HepG2 (cell line): ENCODE measurements at regions not wholly inside any gene's neighbourhood (a gene's known extent, or its start where the extent isn't known, plus 50 kb on each side); places are given as distances from the start of the nearest gene placed in this dataset.

ENCODE experiments used
- ATAC-seq: fragments of 200-7000 bp; cut with Tn5 transposase; 3 replicates; pipeline ENCODE4 v1.9.1; 2020; ENCODE audit warnings: mild to moderate bottlenecking, moderate library complexity
- BruUV-seq: library from RNA; stranded (reverse); fragments of 400-500 nt; replicated peaks from 2 replicates; lab custom pipeline; 2021; lab: Mats Ljungman, UMichigan
- CTCF ChIA-PET: fragments of 300-600 bp; formaldehyde crosslinking; extraction: SDS; loops from one replicate; lab custom pipeline; 2021; ENCODE audit warnings: low total read pairs, inconsistent platforms, low intra/inter-chr PET ratio; lab: Yijun Ruan, JAX
- POLR2A ChIA-PET: fragments of 350-600 bp; sonication (Branson Sonifier 250); formaldehyde crosslinking; loops from one replicate; lab custom pipeline; 2020; ENCODE audit warnings: antibody characterized with exemption, inconsistent platforms; lab: Yijun Ruan, JAX
- DNase-seq: peaks from one replicate; pipeline ENCODE4 v3.0.0-alpha.2; 2015; ENCODE audit warnings: low spot score
- FAIRE-seq: peaks from 3 replicates; lab custom pipeline; 2011; peaks lifted over from hg19 to GRCh38; lab: Jason Lieb, UNC
- H2AFZ ChIP-seq: one replicate; pipeline ENCODE4 v1.6.1; 2011; ENCODE audit warnings: low read length, inconsistent platforms
- H3K27ac ChIP-seq: fragments of 300-600 bp; 3 replicates; pipeline ENCODE4 v1.8.0; 2011; ENCODE audit warnings: mixed run types, mild to moderate bottlenecking, mixed read lengths, low read length, inconsistent platforms; ENCODE audit not compliant: insufficient read depth; ENCODE audit errors: extremely low read length
- H3K27me3 ChIP-seq, 2 experiments: fragments of 200-600 bp in 1 of 2; 2 replicates in 1 of 2; 3 replicates in 1 of 2; pipeline versions ENCODE4 v1.6.0 to v1.8.0; 2011; ENCODE audit warnings: low read length in 2 of 2, mild to moderate bottlenecking in 2 of 2, moderate library complexity in 2 of 2, inconsistent platforms in 1 of 2; ENCODE audit not compliant: insufficient read depth in 2 of 2, control insufficient read depth in 1 of 2
- H3K36me3 ChIP-seq, 2 experiments: fragments of 200-600 bp in 1 of 2; replicated peaks in 1 of 2; 2 replicates in 1 of 2; 3 replicates in 1 of 2; pipeline versions ENCODE4 v1.5.1 to v1.8.0; 2011; ENCODE audit warnings: low read length in 2 of 2, inconsistent platforms in 1 of 2; ENCODE audit not compliant: insufficient read depth in 2 of 2, control insufficient read depth in 1 of 2
- H3K4me1 ChIP-seq: 2 replicates; pipeline ENCODE4 v1.5.1; 2012; ENCODE audit warnings: low read length, inconsistent platforms; ENCODE audit not compliant: insufficient read depth
- H3K4me2 ChIP-seq: 2 replicates; pipeline ENCODE4 v1.6.0; 2011; ENCODE audit warnings: low read depth, low read length, inconsistent platforms
- H3K4me3 ChIP-seq, 3 experiments: fragments of 200-600 bp in 1 of 3; sonication (generic), shearing (Covaris generic) in 1 of 3; replicated peaks in 1 of 3; 2 replicates each; pipeline ENCODE4 v1.5.1; 2011 to 2016; ENCODE audit warnings: low read length in 3 of 3, inconsistent platforms in 2 of 3, low read depth in 2 of 3, mild to moderate bottlenecking in 2 of 3, control low read depth in 1 of 3, mixed read lengths in 1 of 3; ENCODE audit not compliant: insufficient read depth in 1 of 3
- H3K79me2 ChIP-seq: one replicate; pipeline ENCODE4 v1.6.1; 2011; ENCODE audit warnings: low read length, inconsistent platforms; ENCODE audit not compliant: insufficient read depth
- H3K9ac ChIP-seq: 2 replicates; pipeline ENCODE4 v1.6.0; 2011; ENCODE audit warnings: mild to moderate bottlenecking, low read depth, low read length, inconsistent platforms; ENCODE audit not compliant: insufficient read depth
- H3K9me3 ChIP-seq: 2 replicates; pipeline ENCODE4 v1.5.1; 2012; ENCODE audit warnings: mild to moderate bottlenecking, low read length
- H4K20me1 ChIP-seq: 2 replicates; pipeline ENCODE4 v1.6.0; 2011; ENCODE audit warnings: inconsistent platforms, mild to moderate bottlenecking, low read length, moderate library complexity; ENCODE audit not compliant: insufficient read depth
- FOXO1 ChIP-seq: sonication (generic); formaldehyde crosslinking; IDR thresholded peaks from 2 replicates; pipeline ENCODE4 v1.4.0; 2020; ENCODE audit warnings: missing genetic modification reagents
- HOXA5 ChIP-seq: sonication (generic); formaldehyde crosslinking; IDR thresholded peaks from 2 replicates; pipeline ENCODE4 v1.4.0; 2020; ENCODE audit warnings: missing genetic modification reagents
- ZNF432 ChIP-seq: sonication (generic); formaldehyde crosslinking; IDR thresholded peaks from 2 replicates; pipeline ENCODE4 v1.5.0; 2020; ENCODE audit warnings: missing genetic modification reagents, mild to moderate bottlenecking, borderline replicate concordance
- ZSCAN21 ChIP-seq: sonication (generic); formaldehyde crosslinking; IDR thresholded peaks from 2 replicates; pipeline ENCODE4 v1.8.0; 2022; ENCODE audit warnings: mild to moderate bottlenecking, missing genetic modification reagents, moderate library complexity, borderline replicate concordance
- WGBS: methylation state at CpG from one replicate; pipeline ENCODE4 v1.1.6; 2017; ENCODE audit warnings: low lambda C conversion rate; 5-methylcytosine and 5-hydroxymethylcytosine counted together
- in situ Hi-C: cut with HindIII; loops from 2 replicates; pipeline ENCODE4 v1.10.0; 2017; ENCODE audit warnings: low pct_unique_long_range_greater_than_20kb; ENCODE audit not compliant: extremely low pct_ligation_motif_present
- intact Hi-C: fragments of 100-400 bp; cut with micrococcal nuclease; formaldehyde crosslinking; loops from one replicate; pipeline ENCODE4 v1.10.0; 2022; ENCODE audit not compliant: unreplicated experiment
- TF ChIP-seq, protein P1 (sequence below): sonication (generic); formaldehyde crosslinking; IDR thresholded peaks from 2 replicates; pipeline ENCODE4 v1.4.0; 2020; ENCODE audit warnings: mild to moderate bottlenecking, missing genetic modification reagents
- TF ChIP-seq, protein P2 (sequence below): sonication (generic); formaldehyde crosslinking; IDR thresholded peaks from 2 replicates; pipeline ENCODE4 v1.8.0; 2022; ENCODE audit warnings: missing genetic modification reagents, low read depth, mild to moderate bottlenecking, borderline replicate concordance
- TF ChIP-seq, protein P3 (sequence below): sonication (generic); formaldehyde crosslinking; IDR thresholded peaks from 2 replicates; pipeline ENCODE4 v1.5.0; 2020; ENCODE audit warnings: mild to moderate bottlenecking, missing genetic modification reagents

DNA sequence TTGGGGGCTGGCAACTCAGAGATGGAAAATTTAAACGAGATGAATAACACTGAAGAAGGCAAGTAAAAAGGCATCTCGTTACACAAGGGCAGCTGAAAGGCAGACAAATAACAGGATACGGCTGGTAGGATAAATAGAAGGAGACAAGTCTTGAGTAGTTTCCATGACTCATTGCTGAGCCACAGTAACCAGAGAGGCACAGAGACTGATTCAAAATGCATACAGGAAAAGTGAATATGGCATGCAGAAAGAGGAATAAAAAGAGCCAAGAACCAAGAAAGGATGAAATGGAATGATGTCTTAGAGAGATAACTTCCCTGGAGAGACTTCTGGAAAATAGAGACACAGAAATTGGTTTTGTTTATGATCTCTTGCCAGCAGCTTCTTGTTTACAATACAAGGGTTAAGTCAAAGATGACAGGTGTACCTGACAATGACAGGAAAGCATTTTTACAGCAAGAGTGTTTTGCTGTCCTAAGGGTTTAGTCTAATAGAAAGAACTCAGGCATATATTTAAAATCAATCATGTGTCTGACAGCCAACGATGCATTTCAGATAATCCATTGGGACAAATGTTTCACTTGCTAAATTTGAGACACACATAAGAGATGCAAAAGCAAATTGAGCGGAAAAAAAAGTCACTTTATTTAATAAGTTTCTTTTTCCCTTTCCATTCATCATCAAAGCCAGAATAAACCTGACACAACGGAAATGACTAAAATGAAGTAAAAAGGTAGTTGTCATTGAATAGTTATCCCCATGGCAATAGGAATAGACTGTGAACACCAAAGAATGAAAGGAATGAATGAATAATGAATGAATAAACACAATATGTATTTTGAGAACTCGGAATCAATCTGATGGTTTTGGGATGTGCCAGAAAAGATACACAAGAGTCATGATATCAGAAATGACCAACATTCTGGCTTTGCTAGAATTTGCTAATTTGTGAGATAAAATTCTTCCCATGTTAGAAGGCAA, 68.0 kb upstream of the KCNQ5 start (continued):
- TF ChIP-seq, protein P1, sequence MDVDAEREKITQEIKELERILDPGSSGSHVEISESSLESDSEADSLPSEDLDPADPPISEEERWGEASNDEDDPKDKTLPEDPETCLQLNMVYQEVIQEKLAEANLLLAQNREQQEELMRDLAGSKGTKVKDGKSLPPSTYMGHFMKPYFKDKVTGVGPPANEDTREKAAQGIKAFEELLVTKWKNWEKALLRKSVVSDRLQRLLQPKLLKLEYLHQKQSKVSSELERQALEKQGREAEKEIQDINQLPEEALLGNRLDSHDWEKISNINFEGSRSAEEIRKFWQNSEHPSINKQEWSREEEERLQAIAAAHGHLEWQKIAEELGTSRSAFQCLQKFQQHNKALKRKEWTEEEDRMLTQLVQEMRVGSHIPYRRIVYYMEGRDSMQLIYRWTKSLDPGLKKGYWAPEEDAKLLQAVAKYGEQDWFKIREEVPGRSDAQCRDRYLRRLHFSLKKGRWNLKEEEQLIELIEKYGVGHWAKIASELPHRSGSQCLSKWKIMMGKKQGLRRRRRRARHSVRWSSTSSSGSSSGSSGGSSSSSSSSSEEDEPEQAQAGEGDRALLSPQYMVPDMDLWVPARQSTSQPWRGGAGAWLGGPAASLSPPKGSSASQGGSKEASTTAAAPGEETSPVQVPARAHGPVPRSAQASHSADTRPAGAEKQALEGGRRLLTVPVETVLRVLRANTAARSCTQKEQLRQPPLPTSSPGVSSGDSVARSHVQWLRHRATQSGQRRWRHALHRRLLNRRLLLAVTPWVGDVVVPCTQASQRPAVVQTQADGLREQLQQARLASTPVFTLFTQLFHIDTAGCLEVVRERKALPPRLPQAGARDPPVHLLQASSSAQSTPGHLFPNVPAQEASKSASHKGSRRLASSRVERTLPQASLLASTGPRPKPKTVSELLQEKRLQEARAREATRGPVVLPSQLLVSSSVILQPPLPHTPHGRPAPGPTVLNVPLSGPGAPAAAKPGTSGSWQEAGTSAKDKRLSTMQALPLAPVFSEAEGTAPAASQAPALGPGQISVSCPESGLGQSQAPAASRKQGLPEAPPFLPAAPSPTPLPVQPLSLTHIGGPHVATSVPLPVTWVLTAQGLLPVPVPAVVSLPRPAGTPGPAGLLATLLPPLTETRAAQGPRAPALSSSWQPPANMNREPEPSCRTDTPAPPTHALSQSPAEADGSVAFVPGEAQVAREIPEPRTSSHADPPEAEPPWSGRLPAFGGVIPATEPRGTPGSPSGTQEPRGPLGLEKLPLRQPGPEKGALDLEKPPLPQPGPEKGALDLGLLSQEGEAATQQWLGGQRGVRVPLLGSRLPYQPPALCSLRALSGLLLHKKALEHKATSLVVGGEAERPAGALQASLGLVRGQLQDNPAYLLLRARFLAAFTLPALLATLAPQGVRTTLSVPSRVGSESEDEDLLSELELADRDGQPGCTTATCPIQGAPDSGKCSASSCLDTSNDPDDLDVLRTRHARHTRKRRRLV (CRISPR knock-in tag): no peak
- no peak for TF ChIP-seq HOXA5
- TF ChIP-seq ZSCAN21 (CRISPR knock-in tag): no peak

DNA sequence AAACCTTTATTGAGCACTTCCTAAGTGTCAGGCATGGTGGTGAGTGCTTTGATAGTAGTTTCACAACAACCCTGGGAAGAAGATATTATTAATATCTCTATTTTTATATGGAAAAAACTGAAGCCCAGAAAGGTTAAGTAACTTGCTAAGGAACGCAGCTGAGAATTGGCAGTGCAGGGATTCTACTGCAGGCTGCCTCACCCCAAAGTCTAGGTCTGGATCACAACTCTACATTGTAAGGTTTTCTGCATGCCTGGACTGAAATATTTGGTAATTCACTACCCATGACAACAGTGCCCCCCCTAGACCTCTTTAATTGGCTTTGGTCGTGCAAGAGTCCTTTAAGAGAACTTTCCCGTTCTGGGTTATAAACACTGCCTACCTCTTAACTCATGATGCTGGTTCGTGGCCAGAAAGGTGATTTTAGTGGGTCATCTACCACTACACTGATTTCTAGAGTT, 67.1 kb upstream of the KCNQ5 start:
- in situ Hi-C loops (no loop called here), intact Hi-C loops (no loop called here)
- Histone ChIP-seq H3K4me3 (no peak overlapping the region), H3K27ac (no peak overlapping the region), H3K4me2 (no peak overlapping the region), H3K79me2 (no peaks in the 10 kb centered on the region), H3K36me3 (no peaks in the 10 kb centered on the region), H3K4me1 (no peaks in the 10 kb centered on the region), H3K9me3 (no peaks in the 10 kb centered on the region), H3K27me3 (no peaks in the 10 kb centered on the region), H3K9ac (no peak overlapping the region), H4K20me1 (no peaks in the 10 kb centered on the region), H2AFZ (no peak overlapping the region)
- whole genome bisulfite sequencing: 0% methylated on average over 4 of the region's 4 CpGs
- no peak for DNase-seq
- CTCF ChIA-PET: no interaction called here
- FAIRE-seq: no peak
- BruUV-seq: no TSS peak
- ATAC-seq: no peak
- POLR2A ChIA-PET: no interaction called here
- TF ChIP-seq, protein P2, sequence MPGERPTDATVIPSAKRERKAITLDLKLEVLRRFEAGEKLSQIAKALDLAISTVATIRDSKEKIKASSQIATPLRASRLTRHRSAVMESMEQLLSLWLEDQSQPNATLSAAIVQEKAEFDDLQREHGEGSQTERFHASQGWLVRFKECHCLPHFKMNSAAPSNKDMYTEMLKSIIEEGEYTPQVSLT: no peak
- TF ChIP-seq FOXO1 (CRISPR knock-in tag) (no peak), ZNF432 (no peak)
- TF ChIP-seq, protein P3, sequence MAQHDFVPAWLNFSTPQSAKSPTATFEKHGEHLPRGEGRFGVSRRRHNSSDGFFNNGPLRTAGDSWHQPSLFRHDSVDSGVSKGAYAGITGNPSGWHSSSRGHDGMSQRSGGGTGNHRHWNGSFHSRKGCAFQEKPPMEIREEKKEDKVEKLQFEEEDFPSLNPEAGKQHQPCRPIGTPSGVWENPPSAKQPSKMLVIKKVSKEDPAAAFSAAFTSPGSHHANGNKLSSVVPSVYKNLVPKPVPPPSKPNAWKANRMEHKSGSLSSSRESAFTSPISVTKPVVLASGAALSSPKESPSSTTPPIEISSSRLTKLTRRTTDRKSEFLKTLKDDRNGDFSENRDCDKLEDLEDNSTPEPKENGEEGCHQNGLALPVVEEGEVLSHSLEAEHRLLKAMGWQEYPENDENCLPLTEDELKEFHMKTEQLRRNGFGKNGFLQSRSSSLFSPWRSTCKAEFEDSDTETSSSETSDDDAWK (CRISPR knock-in tag): no peak
